HPDE6-E6E7 (cell line): ENCODE measurements at regions not wholly inside any gene's neighbourhood (a gene's known extent, or its start where the extent isn't known, plus 50 kb on each side); places are given as distances from the start of the nearest gene placed in this dataset.

ENCODE experiments used
- DNase-seq: peaks from one replicate; pipeline ENCODE4 v3.0.0; 2011; ENCODE audit warnings: missing footprints; ENCODE audit errors: extremely low spot score

GRCh38 chr4:187179086-187180058 lies 455.7 kb upstream of the FAT1 start:
- DNase-seq: no peak

- DNase-seq: no peak
Observed at GRCh38 chr4:187181054-187181453, 457.4 kb upstream of the FAT1 start.

DNA sequence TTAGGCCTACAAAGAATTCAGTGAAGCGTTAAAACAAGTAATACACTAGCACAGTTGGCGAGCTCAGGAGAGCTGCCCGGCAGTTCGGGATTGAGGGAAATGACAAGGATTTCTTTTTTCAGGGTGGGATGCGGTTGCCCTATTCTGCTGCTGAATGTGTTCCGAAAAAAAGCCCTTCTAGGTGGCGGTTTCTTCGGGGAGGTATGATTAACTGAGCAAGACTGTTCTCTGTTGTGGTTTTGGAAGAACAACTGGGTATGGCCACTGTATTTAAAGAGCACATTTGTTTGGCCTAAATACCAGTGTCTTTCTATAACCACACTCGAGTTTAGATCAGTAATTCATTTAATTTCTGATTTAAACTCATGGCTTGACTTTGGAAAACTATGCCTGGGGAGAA lies 459.7 kb upstream of the FAT1 start:
- no peak for DNase-seq

GRCh38 chr4:187183826-187184225 lies 460.2 kb upstream of the FAT1 start:
- DNase-seq: no peak

GRCh38 chr4:187184508-187184907 lies 460.9 kb upstream of the FAT1 start:
- no peak for DNase-seq

DNA sequence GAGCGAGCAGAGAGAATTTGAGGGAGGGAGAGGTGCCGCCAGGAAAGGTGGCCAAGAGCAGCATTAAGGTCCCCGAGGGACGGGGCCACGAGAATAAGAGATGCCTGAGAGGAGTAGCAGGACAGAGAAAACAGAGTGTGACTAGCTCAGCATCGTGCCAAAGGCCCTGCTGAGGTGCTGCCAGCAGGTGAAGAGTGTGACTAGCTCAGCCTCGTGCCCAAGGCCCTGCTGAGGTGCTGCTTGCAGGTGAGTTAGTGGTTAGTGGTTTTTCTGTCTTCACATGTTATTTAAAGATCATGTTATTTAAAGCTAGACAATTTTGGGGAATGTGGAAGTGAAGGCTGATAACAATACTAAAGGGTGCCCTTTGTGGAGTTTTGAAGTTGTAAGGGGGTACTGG lies 464.5 kb upstream of the FAT1 start:
- DNase-seq: no peak

DNA sequence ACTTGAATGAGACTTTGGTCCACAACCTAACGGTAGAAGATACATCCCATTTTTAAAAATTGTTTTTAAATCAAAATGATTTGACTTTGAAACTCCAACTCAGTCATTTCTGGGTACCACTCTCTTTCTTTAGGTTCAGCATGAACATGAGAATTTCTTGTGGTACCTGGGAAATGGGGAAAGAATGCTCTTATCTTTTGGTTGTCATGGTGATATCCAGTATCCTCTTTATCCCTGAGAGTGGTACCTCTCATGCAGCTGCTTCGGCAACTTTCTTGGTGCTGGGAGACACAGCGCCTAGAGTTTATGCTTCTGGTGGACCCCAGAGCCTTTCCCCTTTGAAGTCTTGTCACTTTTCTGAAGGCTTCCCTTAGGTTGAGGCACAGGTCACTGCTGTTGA lies 465.1 kb upstream of the FAT1 start:
- no peak for DNase-seq

DNA sequence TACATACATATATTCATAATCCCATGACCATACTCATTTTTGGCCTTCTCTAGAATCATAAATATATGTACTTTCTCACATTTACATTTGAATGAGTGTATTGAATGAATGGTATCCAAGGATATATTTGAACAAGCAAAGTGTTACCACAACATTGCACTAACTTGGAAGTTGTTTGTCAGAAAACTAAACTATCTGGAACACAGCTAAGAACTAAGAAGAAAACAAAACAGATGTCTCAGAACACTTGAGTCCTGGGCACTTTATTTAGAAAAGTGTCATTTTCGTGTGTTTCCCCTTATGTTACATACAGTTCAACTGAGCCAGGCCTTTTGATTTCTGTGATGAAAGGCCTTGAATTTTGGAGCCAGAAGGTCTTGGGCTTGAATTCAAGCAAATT lies 466.7 kb upstream of the FAT1 start:
- no peak for DNase-seq

DNA sequence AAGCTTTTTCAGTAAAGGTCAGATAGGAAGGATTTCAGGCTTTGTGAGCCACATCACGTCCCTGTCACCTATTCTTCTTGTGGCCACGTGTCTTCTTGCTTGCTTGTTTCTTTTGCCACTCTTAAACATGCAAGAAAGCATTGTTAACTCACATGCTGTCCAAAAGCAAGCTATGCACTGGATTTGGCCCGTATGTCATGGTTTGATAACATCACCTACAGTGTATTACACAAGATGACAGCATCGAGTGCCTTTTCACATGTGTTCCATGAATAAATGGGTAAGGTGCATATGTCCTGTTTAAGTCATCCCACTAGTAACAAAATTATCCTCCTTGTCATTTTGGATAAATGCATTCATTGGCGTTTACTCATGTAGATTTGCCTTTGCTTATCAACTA lies 468.0 kb upstream of the FAT1 start:
- DNase-seq: no peak

- no peak for DNase-seq
Observed at GRCh38 chr4:187192266-187192665, 468.6 kb upstream of the FAT1 start.

DNA sequence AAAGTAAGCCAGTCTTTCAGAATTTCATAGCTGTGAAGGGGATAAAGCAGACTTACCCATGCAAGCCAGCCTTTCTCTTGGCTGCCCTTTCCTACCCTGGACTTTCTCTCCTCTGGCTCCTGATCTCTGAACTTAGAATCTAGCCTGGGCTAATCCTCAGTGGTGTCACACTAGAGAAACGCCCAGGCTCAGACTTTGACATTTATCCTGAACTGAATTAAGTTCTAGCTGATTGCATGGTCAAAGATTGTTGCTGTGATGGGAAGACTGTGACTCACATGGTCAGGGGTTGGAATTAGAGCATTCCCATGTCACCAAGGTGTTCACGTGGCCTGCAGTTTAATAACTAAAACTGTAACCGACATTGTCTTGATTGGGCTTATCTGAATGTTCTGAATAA lies 469.5 kb upstream of the FAT1 start:
- DNase-seq: no peak

DNA sequence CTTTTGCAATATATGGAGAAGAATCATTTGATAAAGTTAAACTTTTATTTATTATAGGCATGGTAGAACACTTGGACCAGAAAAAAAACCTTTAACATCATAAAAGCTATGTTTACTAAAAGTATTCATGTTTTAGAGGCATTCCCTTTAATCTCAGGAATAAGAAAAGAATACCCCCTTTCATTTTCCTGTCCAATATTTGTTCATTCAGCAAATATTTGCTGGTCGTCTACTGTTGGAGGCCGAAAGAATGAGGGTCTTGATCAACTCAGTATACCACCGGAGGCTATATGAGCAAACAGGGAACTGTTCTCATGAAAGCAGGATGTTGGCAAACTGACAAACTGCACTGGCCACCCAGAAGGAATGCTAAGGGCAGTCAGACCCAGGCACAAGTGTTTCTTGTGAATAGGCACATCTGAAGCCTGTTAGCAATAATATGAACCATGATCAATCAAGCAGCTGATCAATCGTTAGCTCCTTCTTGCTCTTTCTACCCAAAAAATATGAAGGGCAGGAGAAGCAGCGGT lies 480.8 kb upstream of the FAT1 start:
- no peak for DNase-seq

GRCh38 chr4:187207931-187208330 lies 484.3 kb upstream of the FAT1 start:
- DNase-seq: no peak

DNA sequence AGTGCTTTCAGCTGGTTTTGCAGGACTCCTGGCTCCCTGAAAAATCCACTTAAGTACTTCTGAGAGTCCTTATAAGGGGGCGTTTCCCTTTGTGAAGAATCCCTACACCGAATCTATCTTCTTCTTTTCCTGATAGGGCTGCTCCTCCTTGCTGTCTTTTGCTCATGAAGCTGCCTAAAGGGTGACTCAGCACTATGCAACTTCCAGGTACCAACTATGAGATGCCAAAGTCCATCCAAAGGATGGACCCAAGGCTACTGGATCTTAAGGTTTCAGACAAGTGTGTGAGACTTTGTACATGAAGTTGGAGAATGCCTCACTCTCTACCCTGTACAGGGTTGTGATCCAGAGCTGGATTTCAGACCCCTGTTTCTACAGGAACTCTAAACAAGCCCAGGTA lies 485.0 kb upstream of the FAT1 start:
- no peak for DNase-seq

- no peak for DNase-seq
Observed at GRCh38 chr4:187209921-187210613, 486.4 kb upstream of the FAT1 start.

DNA sequence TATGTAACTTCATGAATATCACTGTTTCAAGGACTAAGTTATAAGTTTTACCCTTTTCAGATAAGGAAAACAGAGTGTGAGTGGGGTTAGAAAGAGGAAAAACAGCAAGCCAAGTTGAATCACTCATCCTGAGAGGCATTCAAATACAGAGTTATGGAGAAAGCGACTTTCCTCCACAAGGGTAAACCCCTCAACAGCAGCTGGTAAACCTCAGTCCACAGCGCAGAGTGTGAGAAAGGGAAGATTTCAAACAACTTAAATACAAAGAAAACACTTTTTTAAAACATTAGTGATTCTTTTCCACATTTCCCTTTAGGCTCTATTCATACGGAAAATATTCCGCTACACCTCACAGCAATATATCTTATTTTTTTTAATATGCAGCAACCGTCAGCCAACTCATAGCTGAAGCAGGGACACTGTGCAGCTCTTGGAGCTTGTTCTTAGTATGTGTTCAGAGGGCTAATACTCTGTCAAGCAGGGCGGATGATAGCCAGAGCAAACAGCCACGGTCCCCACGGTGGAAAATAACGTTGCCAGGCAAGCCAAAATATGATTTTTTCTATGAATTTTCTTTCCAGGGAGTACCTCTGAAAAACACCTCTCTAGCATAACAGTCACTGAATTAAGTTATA lies 488.9 kb upstream of the FAT1 start:
- DNase-seq: no peak

GRCh38 chr4:187215438-187215837 lies 491.8 kb upstream of the FAT1 start:
- DNase-seq: no peak

DNA sequence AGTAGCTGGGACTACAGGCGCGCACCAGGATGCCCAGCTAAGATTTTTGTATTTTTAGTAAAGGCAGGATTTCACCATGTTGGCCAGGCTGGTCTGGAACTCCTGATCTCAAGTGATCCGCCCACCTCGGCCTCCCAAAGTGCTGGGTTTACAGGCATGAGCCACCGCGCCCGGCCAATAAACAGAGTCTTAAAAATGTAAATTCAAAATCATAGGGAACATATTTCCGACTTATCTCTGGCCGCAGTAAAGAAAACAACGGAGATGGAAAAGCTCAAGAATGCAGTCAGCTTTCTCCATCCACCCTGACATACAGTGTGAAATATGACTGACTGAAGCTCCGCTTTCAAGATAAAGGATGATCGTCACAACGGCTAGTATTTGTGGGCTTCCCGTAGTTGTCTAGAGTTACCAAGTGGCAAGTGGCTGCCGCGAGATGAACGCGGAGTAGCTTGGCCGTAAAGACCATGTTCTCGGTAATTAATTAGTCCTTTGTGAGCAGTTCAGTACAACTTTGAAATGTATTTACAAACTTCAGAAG lies 495.1 kb upstream of the FAT1 start:
- DNase-seq: no peak

DNA sequence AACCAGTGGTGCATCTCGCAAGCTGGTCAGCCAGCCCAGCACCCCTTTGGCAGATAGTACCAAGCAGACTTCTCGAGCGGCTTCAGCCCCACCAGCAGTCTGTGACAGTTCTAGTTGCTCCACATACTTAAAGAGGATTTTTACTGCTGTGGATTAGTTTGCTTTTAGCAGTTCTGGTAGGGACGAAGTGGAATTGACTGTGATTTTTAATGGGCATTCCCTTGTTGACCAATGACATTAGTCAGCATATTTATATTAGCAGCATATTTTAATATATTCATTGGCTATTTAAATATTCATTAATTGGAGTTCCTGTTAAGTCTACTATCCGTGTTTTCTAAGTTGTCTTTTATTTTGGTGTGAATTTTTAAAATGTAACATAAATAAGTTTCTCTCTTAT lies 500.9 kb upstream of the FAT1 start:
- DNase-seq: no peak

- DNase-seq: peak; percentile 48
Observed at GRCh38 chr4:187227907-187228704, 504.4 kb upstream of the FAT1 start.

DNA sequence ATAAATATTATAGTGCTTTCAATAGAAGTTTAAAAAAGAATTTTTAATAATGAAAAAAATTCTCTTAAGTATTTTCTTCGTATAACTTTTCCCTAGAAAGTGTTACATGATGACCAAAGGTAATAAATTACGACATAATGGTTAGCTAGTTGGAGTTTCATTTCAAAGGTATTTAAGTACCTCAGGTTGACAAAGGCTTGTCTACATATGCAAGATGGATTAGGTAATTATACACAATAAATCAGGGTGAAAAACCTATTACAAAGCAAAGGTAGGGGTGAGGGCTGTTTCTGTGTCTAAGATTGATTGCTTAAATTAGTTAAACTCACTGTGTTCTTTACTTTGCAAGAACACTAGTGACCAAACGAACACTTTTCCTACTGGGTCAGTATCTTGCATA lies 508.5 kb upstream of the FAT1 start:
- no peak for DNase-seq
